ENCODE measurements at regions not wholly inside any gene's neighbourhood (a gene's known extent, or its start where the extent isn't known, plus 50 kb on each side); places are given as distances from the start of the nearest gene placed in this dataset.

GRCh38 chr15:94056314-94056713, 175.0 kb upstream of the MCTP2 start:
- no peak for DNase-seq (ENCODE audit: low read depth, low spot score)

GRCh38 chr15:94053626-94054025, 177.7 kb upstream of the MCTP2 start:
- no peak for DNase-seq (ENCODE audit: low read depth, low spot score)

GRCh38 chr15:94052711-94053110, 178.7 kb upstream of the MCTP2 start:
- DNase-seq (ENCODE audit: low read depth, low spot score): no peak

- DNase-seq (ENCODE audit: low read depth, low spot score): no peak
These were observed 183.8 kb upstream of the MCTP2 start for GRCh38 chr15:94047566-94047965.

- DNase-seq (ENCODE audit: low read depth, low spot score): peak; percentile 34
These were observed 189.0 kb upstream of the MCTP2 start for GRCh38 chr15:94042180-94042928.

GRCh38 chr15:94041746-94042145, 189.6 kb upstream of the MCTP2 start:
- DNase-seq (ENCODE audit: low read depth, low spot score): no peak

- DNase-seq (ENCODE audit: low read depth, low spot score): no peak
These were observed 190.7 kb upstream of the MCTP2 start for GRCh38 chr15:94040541-94041248.

- DNase-seq (ENCODE audit: low read depth, low spot score): no peak
These were observed 195.2 kb upstream of the MCTP2 start for GRCh38 chr15:94036156-94036555.

GRCh38 chr15:94033683-94034020, 197.7 kb upstream of the MCTP2 start:
- DNase-seq (ENCODE audit: low read depth, low spot score): no peak

GRCh38 chr15:94033014-94033682, 198.2 kb upstream of the MCTP2 start:
- no peak for DNase-seq (ENCODE audit: low read depth, low spot score)

GRCh38 chr15:94032571-94032970, 198.8 kb upstream of the MCTP2 start:
- no peak for DNase-seq (ENCODE audit: low read depth, low spot score)

GRCh38 chr15:94031072-94031471, 200.3 kb upstream of the MCTP2 start:
- no peak for DNase-seq (ENCODE audit: low read depth, low spot score)

GRCh38 chr15:94029495-94029894, 201.9 kb upstream of the MCTP2 start:
- no peak for DNase-seq (ENCODE audit: low read depth, low spot score)

GRCh38 chr15:94028809-94029208, 202.6 kb upstream of the MCTP2 start:
- DNase-seq (ENCODE audit: low read depth, low spot score): no peak

- no peak for DNase-seq (ENCODE audit: low read depth, low spot score)
These were observed 203.2 kb upstream of the MCTP2 start for GRCh38 chr15:94028121-94028520.

GRCh38 chr15:94027581-94027980, 203.8 kb upstream of the MCTP2 start:
- DNase-seq (ENCODE audit: low read depth, low spot score): no peak

GRCh38 chr15:94026458-94027304, 204.7 kb upstream of the MCTP2 start:
- no peak for DNase-seq (ENCODE audit: low read depth, low spot score)

- DNase-seq (ENCODE audit: low read depth, low spot score): no peak
These were observed 207.8 kb upstream of the MCTP2 start for GRCh38 chr15:94023531-94023930.

GRCh38 chr15:94021621-94022320, 209.6 kb upstream of the MCTP2 start:
- no peak for DNase-seq (ENCODE audit: low read depth, low spot score)

GRCh38 chr15:94019062-94019461, 212.3 kb upstream of the MCTP2 start:
- peak; percentile 12 for DNase-seq (ENCODE audit: low read depth, low spot score)

- DNase-seq (ENCODE audit: low read depth, low spot score): no peak
These were observed 216.0 kb upstream of the MCTP2 start for GRCh38 chr15:94015324-94015723.

Measured in ELF-1 (cell line).